ENCODE measurements at regions not wholly inside any gene's neighbourhood (a gene's known extent, or its start where the extent isn't known, plus 50 kb on each side); places are given as distances from the start of the nearest gene placed in this dataset.
A peak's percentile ranks its signal among the peaks of the same experiment; 100 is the strongest.

- Histone ChIP-seq H3K4me1 (peaks cover 0 to 11% (median 9%) of the 10 kb centered on the region in 4 donors), H3K27ac (no peak overlapping the region), H3K36me3 (no peaks in the 10 kb centered on the region), H3K9me3 (no peaks in the 10 kb centered on the region), H3K27me3 (no peaks in the 10 kb centered on the region), H3K4me3 (no peak overlapping the region)
- DNase-seq (no peak), ATAC-seq (ENCODE audit: low FRiP score in 2 of 2) (no peak)
- no peak for TF ChIP-seq CTCF (IDR thresholded peaks at IDR 0.05)
- no peak for TF ChIP-seq POLR2A (IDR thresholded peaks at IDR 0.05)
- TF ChIP-seq POLR2AphosphoS5 (IDR thresholded peaks at IDR 0.05), result no peak
- TF ChIP-seq EP300 (IDR thresholded peaks at IDR 0.05), result no peak
Measured at GRCh38 chr17:68775318-68775717, 174.2 kb upstream of the FAM20A start.

- ATAC-seq (ENCODE audit: low FRiP score in 2 of 2), result peak; percentile 75 to 89
- WGBS, 2 donors, result 36 to 52% methylated on average over 8 of the region's 8 CpGs
- H3K36me3 ChIP-seq, result no peaks in the 10 kb centered on the region
- H3K9me3 ChIP-seq, result no peaks in the 10 kb centered on the region
- H3K4me3 ChIP-seq, result peak overlapping the region in 2 of 4 donors; percentile 11 to 17
- TF ChIP-seq CTCF (IDR thresholded peaks at IDR 0.05), result peak in 5 of 6 experiments; percentile 34 to 60 (median 46)
- no peak for TF ChIP-seq POLR2AphosphoS5 (IDR thresholded peaks at IDR 0.05)
- peak overlapping the region in 3 of 4 donors; percentile 30 to 62 (median 35) for H3K27ac ChIP-seq
- no peak for DNase-seq
- H3K4me1 ChIP-seq, result no peaks in the 10 kb centered on the region
- H3K27me3 ChIP-seq, result no peaks in the 10 kb centered on the region
Measured at GRCh38 chr17:68771867-68772515, 170.8 kb upstream of the FAM20A start.

DNA sequence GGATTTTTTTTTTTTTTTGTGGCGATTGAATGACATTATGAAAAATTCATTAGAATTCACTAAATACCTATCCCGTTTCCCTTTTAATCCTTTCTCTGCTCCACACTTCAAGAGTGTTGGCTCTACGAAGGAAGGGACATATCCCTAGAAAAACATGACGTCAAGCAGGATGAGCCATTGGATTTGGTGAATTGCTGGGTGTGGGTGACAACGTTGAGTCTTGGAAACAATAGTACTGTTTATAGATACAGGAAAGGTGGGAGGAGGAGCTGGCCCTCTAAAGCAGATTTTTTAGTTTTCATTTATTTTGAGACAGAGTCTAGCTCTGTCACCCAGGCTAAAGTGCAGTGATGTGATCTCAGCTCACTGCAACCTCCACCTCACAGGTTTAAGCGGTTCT is 167.6 kb upstream of the FAM20A start:
- Histone ChIP-seq H3K9me3 (no peaks in the 10 kb centered on the region), H3K4me1 (no peaks in the 10 kb centered on the region), H3K4me3 (no peak overlapping the region), H3K36me3 (no peaks in the 10 kb centered on the region), H3K27ac (no peak overlapping the region), H3K27me3 (no peaks in the 10 kb centered on the region)
- TF ChIP-seq CTCF (IDR thresholded peaks at IDR 0.05), result no peak
- no peak for TF ChIP-seq POLR2A (IDR thresholded peaks at IDR 0.05)
- TF ChIP-seq POLR2AphosphoS5 (IDR thresholded peaks at IDR 0.05), result no peak
- no peak for TF ChIP-seq EP300 (IDR thresholded peaks at IDR 0.05)
- ATAC-seq (ENCODE audit: low FRiP score in 2 of 2) (no peak), DNase-seq (no peak)
- WGBS, 2 donors, result 75 to 76% methylated on average over 6 of the region's 6 CpGs

GRCh38 chr17:68766640-68767039 is 165.5 kb upstream of the FAM20A start:
- 78 to 82% methylated on average over 4 of the region's 4 CpGs for WGBS, 2 donors
- ATAC-seq (ENCODE audit: low FRiP score in 2 of 2), result no peak
- TF ChIP-seq POLR2A (IDR thresholded peaks at IDR 0.05) (no peak), POLR2AphosphoS5 (IDR thresholded peaks at IDR 0.05) (no peak), EP300 (IDR thresholded peaks at IDR 0.05) (no peak), CTCF (IDR thresholded peaks at IDR 0.05) (no peak)
- DNase-seq, result no peak
- Histone ChIP-seq H3K9me3 (no peaks in the 10 kb centered on the region), H3K36me3 (no peaks in the 10 kb centered on the region), H3K27me3 (no peaks in the 10 kb centered on the region), H3K4me3 (no peak overlapping the region), H3K4me1 (no peaks in the 10 kb centered on the region), H3K27ac (no peak overlapping the region)

GRCh38 chr17:68763562-68763961 is 162.4 kb upstream of the FAM20A start:
- TF ChIP-seq CTCF (IDR thresholded peaks at IDR 0.05) (no peak), EP300 (IDR thresholded peaks at IDR 0.05) (no peak), POLR2A (IDR thresholded peaks at IDR 0.05) (no peak), POLR2AphosphoS5 (IDR thresholded peaks at IDR 0.05) (no peak)
- no peaks in the 10 kb centered on the region for H3K27me3 ChIP-seq
- H3K4me1 ChIP-seq, result peaks cover 4 to 7% (median 5%) of the 10 kb centered on the region in 4 donors
- 78 to 100% methylated on average over 1 of the region's 1 CpG for WGBS, 2 donors
- H3K36me3 ChIP-seq, result no peaks in the 10 kb centered on the region
- no peak for ATAC-seq (ENCODE audit: low FRiP score in 2 of 2)
- no peak overlapping the region for H3K4me3 ChIP-seq
- H3K9me3 ChIP-seq, result no peaks in the 10 kb centered on the region
- H3K27ac ChIP-seq, result no peak overlapping the region
- no peak for DNase-seq
